GM21576 (cell line): ENCODE measurements at regions not wholly inside any gene's neighbourhood (a gene's known extent, or its start where the extent isn't known, plus 50 kb on each side); places are given as distances from the start of the nearest gene placed in this dataset.

Source experiments
- ATAC-seq: cut with Tn5 transposase; IDR thresholded peaks from one replicate; pipeline ENCODE4 v1.9.1; 2021; ENCODE audit warnings: mild to moderate bottlenecking, moderate library complexity; ENCODE audit not compliant: unreplicated experiment

GRCh38 chr13:73684286-73684685 lies 449.9 kb downstream of the KLF12 start:
- no peak for ATAC-seq

DNA sequence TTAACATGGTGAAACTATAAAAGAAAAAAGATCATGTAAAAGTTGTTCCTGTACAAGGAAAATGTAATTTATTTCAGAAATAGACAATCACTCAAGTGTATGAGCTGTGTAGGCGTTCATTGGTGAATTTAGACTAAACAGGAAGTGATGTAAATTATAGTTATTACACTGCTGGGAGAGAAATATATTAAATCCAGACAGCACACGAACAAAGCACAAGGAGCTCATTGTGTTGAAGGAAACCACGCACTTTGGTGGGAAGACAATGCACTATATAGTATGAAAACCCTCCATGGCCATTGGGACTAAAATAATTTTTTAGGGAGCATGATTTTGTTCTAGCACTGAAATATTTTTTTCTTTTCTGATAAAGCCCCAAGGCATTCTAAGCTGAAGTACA lies 450.5 kb downstream of the KLF12 start:
- ATAC-seq = no peak

DNA sequence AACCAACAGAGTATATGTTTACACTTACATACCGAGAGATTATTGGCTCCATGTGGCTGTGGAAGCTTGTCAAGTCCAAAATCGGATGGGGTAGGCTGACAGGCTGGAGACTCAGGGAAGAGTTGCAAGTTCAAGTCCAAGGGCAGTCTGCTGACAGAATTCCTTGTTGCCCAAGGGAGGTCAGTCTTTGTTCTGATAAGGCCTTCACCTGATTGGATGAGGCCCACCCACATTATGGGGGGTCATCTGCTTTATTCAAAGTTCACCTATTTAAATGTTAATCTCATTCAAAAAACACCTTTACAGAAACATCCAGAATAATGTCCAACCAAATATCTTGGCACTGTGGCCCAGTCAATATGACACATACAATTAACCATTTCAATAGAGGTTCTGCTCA lies 452.4 kb downstream of the KLF12 start:
- ATAC-seq = no peak

- no peak for ATAC-seq
Observed at GRCh38 chr13:73681015-73681414, 453.2 kb downstream of the KLF12 start.

DNA sequence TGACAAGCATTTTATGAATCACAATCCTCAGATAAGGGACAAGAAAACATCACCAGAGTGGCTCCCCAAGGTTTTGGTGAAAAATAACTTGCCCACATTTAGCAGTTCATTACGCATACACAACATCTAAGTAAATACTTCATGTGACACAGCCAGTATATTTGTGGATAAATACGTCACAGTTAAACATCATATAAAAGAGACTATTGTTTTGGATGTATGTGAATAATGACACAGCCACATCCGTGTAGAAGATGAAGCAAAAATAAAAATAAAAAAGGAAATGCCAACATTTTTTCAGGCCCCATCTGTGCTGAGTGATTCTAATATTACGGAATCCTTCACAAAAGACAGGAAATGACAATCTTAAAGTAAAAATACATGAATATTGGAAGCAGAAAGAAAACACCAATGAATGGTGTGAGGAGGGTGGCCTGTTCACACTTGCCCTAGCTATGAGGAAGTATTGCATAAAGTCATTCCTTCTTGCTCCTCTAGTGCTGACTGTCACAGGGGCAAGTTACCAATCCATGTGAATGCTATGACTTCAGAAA lies 457.1 kb downstream of the KLF12 start:
- no peak for ATAC-seq

DNA sequence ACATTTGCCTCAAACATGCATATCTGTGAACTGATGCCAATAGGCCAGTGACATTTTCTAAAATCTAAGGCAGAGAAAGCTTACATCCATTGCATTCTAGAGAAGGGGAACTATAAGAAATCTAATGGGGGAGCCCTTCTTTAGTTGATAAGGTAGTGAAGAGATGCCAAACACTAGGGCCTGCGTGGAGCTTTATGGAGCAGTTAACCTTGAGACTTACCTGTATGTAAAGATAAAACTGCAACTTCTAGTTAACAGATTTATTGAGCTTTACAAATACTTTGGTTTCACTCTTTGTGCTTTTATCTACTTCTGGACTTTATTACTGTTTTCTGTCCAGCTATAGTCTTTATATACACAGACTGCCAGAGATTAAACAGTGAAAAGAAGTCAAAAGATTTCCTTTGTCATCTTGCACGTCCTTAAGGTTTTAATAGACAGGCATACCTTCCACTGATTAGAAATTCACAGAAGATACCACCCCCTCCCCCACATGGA lies 457.6 kb downstream of the KLF12 start:
- ATAC-seq = no peak

DNA sequence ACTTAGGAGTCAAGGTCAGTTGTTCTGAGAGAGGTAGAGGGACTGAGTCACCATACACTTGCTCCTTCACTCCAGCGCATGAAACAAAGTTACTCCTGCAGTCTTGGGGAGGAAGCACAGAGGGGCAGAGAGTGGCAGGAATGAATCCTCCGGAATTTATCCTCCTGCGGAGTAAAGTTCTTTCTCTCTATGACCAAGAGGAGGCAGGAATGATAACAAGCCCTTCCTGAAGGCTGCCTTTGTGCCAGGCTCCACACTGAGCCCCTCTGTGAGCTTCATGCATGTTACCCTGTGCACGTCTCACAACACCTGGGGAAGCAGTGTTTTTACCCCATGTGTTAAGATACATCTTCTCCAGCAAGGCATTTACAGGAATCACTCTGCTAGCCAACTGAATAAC lies 458.4 kb downstream of the KLF12 start:
- ATAC-seq = no peak

GRCh38 chr13:73674570-73674969 lies 459.6 kb downstream of the KLF12 start:
- ATAC-seq = no peak

DNA sequence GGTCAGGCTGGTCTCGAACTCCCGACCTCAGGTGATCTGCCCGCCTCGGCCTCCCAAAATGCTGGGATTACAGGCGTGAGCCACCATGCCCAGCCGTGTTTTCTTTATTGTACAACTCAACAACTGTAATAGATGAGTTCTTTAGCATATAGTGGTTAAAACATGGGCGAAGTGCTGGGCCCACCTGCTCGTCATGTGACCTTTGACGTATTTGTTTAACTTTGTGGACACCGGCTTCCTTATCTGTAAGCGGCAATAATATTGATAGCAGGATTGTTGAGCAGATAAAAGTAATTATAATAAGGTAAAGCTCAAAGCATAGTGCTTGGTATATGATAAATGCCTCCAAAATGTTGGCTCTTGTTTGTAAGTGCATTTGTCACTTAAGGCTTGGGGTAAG lies 460.3 kb downstream of the KLF12 start:
- no peak for ATAC-seq

DNA sequence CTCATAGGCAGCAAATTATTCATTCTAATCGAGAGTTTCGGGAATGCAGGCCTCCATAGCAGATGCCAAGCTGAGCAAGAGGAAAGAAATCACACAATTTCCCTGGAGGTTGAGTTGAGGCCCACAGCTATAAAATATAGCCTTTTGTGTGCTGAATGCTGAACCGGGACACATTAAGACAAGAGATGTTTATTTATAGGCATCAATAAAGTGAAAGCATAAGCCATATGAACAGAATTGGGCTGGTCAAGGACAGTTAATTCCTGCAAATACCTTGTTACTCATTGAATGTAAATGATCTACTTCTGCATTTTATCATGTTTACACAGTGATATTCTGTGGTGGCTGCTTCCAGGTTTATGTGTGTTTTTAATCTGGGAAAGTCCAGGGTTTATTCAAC lies 461.7 kb downstream of the KLF12 start:
- ATAC-seq = no peak

DNA sequence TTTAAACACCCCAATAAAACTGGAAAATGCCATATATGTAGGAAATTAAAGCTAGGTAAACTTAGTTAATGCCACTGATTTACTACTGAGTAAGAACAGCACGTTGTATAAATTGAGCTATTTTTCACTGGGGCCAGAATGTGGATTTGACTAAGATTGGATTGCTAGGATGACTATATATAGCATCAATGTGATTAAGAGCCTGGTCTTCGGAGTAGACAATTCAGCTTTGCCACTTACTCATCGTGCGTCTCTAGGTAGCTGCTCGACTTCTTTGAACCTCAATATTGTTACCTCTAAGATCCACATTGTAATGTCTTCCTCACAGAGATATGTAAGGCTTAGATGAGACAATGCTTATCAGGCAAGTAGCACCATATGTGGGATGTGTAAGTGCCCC lies 462.5 kb downstream of the KLF12 start:
- ATAC-seq = no peak

GRCh38 chr13:73671011-73671410 lies 463.2 kb downstream of the KLF12 start:
- ATAC-seq = no peak

DNA sequence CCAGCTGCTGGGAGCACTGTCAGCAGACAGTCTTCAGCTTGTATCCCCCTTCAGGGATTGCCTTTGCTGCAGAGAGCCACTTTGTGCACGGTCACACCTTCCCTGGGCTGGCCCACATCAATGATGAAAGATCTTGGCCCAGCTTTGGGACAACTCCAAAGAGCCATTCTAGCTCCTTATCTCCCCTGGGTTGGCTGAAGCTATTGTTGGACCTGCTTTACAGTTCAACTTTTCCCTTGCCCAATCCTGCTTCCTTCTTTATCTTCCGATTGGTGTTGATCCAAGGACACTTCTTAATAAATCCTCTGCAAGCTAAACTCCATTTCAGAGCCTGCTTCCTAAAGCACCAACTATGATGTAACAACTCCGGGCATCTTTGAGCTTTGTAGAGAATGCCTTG lies 466.4 kb downstream of the KLF12 start:
- ATAC-seq = no peak

DNA sequence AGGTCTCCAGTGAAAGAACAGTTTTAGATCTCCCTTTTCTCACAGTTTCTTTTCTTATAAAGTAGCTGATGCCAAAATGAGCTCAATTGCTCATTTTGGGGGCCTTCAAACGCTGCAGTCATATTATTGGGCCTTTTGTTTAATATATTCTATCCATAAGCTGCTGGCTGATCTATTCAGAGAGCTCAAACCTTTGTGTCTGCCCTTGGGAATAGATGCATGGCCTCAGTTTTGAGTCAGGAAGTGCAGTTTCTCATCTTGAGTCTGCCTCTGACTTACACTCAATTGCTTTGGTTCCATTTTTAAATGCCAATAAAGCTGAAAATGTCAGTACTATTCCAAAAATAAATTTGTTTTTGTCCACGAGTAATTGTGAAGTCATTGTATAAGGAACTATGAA lies 468.9 kb downstream of the KLF12 start:
- no peak for ATAC-seq

DNA sequence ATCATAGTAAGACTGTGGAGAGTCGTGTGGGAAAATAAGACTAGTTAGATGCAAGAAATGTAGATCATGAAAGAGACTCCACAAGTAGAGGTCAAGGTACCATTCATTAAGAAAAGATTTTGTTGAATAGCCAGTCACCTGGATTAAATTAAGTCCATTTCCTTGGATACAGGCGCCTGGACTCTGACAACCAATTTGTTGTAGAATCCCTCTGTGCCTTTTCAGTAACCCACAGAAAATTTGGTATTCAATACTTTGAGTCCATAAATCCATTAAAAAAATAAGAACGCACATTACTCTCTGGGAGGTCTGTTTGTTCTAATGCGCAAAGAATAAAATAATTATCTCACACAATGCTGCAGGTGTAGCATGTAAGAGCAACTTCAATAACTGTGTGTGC lies 469.4 kb downstream of the KLF12 start:
- ATAC-seq = no peak

- ATAC-seq = no peak
Observed at GRCh38 chr13:73662833-73663232, 471.4 kb downstream of the KLF12 start.

DNA sequence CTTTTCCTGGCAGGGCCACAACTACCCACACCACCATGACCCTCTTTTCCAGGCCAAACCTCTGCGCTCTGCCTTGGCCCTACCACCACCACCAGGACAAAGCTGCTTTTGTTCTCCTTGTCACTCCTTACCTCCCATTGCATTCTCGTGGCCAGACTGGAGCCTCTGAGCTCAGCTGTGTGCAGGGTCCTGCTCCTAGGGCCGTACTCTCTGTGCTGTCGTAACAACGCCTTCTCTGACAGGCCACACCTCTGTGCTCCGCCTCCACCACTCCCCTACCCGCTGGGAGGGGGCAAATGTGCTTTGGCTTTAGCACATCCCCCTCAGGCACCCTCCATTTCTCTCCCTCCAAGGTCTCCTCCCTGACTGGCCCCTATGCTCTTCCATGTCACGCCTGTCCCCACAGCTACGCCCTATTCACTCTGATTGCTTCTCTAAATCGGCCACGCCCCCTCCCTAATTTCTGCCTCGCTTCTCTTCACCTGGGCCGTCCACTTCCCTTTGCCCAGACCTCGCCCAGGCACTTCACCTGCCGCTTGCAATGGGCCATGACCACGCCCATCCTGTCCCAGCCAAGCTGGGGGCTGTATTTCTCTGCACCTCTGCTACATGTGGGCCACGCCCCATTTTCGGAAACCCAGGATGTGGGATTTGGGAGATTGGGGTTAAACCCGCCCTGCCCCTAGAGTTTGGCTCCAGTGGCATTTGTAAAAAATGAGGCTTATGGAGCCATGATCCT lies 472.3 kb downstream of the KLF12 start:
- ATAC-seq = no peak

- ATAC-seq = no peak
Observed at GRCh38 chr13:73661066-73661465, 473.1 kb downstream of the KLF12 start.

DNA sequence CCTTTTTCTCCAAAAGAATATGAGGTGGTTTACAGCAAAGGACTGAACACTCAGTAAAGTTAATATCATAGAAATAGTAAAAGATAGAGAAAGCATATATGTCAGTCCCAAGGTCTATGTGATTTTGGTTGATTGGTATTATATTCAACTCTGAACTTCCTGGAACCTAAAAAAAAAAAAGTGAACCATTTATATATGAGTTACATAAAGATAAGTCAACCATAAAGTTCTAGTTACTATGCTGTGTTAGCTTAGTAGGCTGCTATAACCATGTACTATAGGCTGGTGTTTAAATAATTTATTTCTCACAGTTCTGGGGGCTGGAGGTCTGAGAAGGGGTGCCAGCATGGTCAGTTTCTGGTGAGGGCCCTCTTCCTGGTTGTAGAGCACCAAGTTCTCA lies 475.6 kb downstream of the KLF12 start:
- ATAC-seq = no peak

- no peak for ATAC-seq
Observed at GRCh38 chr13:73657821-73658540, 476.2 kb downstream of the KLF12 start.

GRCh38 chr13:73656863-73657262 lies 477.3 kb downstream of the KLF12 start:
- ATAC-seq = no peak

DNA sequence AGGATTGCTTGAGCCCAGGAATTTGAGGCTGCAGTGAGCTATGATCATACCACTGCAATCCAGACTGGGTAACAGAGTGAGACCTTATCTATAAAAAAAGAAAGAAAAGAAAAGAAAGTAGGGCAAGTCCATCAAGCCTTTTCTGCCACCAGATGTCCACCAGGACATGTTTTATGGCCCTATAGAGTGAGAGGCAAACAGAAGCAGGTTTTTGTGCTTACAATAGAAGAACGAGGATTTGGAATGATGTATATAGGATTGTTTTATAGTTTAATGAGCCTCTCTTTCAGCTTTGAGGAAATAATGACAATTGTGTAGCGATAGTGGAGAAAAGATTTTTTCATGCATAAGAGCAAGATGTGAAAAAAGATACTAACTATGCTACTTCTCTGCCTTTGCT lies 480.5 kb downstream of the KLF12 start:
- ATAC-seq = no peak
